ENCODE measurements at regions not wholly inside any gene's neighbourhood (a gene's known extent, or its start where the extent isn't known, plus 50 kb on each side); places are given as distances from the start of the nearest gene placed in this dataset.

DNA sequence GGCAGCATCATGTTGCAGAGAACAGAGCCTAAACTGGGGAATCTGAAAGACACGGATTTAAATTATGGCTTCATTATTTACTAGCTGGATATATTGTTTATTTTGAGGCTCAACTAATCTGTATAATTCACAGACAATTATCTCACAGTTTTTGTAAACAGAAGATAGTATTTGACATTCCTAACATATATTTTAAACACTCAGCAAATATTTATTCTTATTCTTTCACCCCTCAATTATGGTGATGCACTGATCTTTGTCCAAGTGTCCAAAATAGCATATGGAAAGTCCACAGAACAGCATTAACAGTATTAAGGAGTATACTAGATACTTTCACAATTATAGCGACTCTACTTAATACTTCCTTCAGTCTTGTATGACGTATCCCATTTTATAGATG lies 257.0 kb downstream of the ADGRG6 start:
- no peak for DNase-seq (ENCODE audit: low read depth in 1 of 2, low spot score in 1 of 2)

DNA sequence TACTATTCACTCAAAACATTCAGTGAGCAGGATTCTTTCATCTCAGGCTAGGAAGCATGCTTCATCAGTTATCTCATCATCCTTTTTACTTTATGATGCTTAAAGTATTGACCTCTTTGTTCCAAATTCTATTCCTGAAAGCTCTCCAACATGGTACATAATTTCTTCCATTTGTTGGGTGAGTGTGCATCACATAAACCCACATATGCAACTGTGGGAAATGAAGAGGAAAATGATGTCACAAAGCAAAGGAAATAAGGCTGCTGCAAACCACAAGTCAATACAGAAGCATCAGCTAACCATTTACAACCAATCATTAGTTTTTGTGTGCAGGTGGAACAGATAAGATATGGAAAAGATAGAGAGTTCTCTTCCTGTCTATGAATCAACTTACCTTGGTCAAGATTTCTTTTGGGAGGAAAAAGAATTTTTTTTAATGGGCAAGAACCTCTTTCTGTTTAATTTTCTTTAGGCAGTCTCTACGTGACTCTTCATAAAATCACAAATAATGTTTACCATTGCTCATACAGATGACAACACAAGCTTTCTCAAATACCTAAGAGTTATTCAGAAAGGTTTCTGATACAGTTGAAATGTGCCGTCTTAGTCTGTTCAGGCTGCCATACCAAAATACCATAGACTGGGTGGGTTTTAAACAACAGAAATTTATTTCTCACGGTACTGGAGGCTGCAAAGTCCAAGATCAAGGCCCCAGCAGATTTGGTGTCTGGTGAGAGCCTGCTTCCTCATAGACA lies 259.9 kb downstream of the ADGRG6 start:
- no peak for DNase-seq (ENCODE audit: low read depth in 1 of 2, low spot score in 1 of 2)

DNA sequence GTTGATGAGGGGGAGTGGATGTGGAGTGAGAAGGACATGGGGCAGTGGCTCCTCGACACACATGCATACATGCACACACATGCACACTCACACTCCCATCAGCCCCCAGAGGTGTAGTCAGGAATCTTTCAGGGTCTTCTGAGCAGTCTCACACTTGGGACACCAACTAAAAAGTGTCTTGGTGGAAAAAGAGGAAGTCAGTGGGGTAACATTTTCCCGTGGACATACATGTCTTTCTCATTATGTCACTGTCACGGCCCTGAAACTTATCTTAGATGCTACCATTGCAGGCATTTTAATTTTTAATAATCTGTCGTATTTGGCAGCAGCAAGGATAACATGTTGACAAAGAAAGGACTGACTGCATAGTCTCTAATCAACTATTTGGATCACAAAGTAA lies 261.1 kb downstream of the ADGRG6 start:
- no peak for DNase-seq (ENCODE audit: low read depth in 1 of 2, low spot score in 1 of 2)

DNA sequence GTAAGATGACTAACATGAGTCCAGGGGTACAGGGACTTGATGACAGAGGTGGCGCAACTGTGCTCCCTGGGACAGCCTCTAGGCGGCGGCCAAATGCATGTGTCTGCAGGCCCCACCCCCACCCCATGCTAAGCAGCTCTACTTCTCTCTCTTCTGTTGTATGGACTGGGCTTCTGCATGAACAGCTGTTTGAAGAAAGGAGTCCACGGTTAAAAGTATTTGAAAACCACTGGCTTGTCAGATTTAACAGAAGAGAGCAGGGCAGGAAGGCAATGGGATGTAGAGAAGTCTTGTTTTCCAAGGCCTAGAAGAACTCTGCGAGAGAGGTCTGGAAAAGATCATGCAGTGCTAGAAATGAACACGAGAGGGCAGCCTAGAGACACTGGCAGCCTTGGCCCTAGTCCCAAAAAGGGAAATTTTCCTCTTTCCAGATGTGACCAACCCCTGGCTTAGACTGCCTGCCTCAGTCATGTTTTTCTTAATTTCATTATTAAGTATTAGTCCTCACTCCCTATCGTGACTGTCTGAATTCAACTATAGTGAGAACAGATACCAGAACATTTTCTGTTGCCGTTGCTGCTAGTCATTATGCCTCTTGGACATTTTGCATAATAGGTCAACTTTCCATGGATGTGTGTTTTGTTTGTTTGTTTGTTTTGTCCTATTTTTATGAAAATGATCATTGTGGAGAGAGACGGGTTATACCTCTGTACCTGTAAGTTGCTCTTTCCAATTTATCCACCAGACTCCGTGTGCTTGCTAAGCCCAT lies 265.0 kb downstream of the ADGRG6 start:
- peak; percentile 16 to 54 for DNase-seq (ENCODE audit: low read depth in 1 of 2, low spot score in 1 of 2)

DNA sequence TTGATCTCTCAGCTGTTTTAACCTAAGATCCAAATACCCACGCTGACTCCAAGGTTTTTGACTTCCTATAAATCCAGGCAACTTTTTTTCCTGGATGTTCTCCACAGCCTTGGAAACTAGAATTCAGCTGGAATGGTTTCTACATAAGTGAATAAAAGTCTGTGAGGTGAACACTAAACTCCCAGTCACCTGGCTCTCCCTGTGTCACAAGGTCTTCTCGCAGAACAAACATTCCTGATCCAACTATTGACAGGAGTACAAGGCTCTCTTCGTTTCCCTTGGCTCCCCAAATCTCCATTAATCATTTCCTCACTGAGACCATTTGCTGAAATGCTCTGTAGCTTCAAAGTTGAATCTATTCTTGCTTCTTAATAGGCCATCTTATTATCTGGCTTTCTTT lies 265.7 kb downstream of the ADGRG6 start:
- DNase-seq (ENCODE audit: low read depth in 1 of 2, low spot score in 1 of 2), result no peak

DNA sequence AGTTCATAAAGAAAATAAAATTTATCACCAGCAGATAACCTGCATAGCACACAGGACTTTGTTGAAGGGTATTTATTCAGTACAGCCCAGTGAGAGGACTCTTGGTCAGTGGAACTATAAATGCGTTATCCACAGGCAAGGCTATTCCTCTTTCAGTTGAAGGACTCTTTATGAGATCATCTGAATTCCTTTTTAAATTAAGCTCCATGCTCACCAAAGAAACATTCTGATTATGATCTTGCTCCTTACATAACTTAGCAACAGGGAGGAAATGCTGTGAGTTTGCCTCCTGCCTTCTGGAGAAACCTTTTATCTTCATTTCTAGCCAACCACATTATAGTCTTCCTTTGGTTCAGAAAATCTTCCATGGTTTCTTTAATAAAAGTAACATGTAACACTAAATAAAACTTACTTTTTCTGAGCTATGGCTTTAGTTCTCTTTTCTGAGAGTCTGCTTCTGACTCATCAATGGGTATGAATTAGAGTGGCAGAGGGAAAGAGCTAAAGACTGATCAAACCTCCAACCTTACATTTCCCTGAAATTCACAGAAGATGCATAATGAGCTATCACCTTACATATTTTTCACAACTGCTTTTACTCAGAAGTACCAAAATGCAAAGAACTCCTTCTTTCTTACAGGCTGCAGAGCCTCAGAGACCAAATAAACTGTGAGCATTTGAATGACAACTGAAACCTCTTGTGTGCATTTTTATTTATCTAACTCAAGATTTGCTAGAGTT lies 267.2 kb downstream of the ADGRG6 start:
- no peak for DNase-seq (ENCODE audit: low read depth in 1 of 2, low spot score in 1 of 2)

DNA sequence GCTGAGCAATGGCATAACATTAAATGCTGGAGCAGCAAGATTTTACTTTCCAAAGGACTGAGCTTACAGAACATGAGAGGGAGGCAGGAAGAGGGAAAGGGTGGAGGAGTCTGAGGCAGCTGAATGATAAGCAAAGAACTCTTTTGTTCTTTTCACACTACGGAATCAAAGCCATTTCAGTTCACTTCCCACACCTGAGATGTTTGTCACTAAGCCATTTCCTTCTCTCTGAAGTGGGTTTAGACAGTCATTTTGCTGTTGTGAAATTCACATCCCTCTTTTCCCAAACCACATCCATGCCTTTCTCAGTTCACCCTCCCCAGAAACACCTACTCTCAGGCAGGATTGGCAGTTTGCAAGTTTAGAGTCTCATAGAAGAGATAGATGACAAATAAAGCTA lies 267.9 kb downstream of the ADGRG6 start:
- DNase-seq (ENCODE audit: low read depth in 1 of 2, low spot score in 1 of 2), result no peak

DNA sequence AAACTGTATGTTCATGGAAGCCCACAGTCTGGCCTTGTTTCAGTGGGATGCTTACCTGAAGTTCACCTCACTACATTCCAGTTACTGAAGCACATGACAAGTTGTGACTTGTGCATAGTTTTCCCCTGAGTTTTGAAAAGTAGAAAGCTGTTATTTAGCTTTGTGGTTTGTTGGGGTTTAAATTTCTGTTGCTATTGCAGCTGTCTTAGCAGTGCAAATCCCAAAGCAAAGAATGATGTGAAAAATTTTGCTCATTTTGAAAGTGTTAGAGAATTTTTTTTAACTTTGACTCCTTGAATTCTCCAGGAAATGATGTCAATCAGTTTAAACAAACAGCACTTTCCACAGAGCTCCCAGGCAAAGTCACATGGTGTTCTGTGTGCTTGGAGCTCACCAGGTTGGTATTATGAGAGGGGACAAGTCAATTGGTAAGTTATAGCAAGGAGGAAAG lies 268.4 kb downstream of the ADGRG6 start:
- DNase-seq (ENCODE audit: low read depth in 1 of 2, low spot score in 1 of 2), result no peak

DNA sequence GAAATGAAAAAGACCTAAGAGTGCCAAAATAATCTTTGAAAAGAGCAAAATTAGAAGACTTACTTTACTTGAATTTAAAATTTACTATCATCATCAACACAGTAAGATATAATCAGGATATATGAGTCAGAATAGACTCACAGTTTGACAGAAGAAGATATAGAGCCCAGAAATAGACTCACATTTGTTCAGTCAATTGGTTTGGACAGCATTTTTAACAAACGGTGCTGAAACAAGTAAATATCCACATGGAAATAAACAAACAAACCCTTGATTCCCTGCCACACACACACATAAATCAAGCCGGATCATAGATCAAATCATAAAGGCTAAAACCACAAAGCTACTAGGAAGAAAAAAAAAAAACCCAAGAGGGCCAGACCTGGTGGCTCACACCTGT lies 291.1 kb downstream of the ADGRG6 start:
- DNase-seq (ENCODE audit: low read depth in 1 of 2, low spot score in 1 of 2), result no peak

DNA sequence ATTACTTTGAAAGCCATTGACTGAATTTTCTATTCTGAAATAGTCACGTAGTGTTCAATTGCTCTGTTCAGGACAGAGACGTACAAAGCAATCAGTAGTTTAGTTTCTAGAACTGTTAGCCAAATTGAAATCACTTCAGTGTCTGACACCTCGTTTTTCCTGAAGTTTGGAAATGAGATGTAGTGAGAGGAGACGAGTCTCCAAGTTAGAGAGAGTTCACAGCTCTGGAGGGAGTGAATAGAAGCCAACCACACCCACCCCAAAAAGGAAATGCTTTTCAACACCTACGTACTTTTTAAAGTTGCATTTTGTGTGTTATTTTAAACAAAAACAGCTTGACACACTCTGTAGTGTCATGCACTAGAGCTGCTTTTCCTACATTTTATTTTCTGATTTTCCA lies 296.0 kb downstream of the ADGRG6 start:
- DNase-seq (ENCODE audit: low read depth in 1 of 2, low spot score in 1 of 2), result no peak

DNA sequence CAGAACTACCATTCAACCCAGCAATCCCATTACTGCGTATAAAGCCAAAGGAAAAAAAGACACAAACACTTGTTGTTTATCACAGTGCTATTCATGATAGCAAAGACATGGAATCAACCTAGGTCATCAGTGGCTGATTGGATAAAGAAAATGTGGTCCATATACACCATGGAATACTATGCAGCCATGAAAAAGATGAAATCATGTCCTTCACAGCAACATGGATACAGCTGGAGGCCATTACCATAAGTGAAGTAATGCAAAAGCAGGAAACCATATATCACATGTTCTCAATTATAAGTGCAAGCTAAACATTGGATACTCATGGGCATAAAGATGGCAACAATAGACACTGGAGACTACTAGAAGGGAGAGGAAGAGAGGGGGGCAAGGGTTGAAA lies 299.6 kb downstream of the ADGRG6 start:
- DNase-seq (ENCODE audit: low read depth in 1 of 2, low spot score in 1 of 2), result no peak

DNA sequence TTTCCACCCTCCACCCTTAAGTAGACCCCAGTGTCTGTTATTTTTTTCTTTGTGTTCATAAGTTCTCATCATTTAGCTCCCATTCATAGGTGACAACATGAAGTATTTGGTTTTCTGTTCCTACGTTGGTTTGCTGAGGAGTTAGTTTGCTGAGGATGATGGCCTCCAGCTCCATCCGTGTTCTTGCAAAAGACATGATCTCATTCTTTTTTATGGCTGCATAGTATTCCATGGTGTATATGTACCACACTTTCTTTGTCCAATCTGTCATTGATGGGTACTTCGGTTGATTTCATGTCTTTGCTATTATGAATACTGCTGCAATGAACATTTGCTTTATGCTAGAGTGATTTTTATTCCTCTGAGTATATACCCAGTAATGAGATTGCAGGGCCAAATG lies 301.2 kb downstream of the ADGRG6 start:
- DNase-seq (ENCODE audit: low read depth in 1 of 2, low spot score in 1 of 2), result no peak

DNA sequence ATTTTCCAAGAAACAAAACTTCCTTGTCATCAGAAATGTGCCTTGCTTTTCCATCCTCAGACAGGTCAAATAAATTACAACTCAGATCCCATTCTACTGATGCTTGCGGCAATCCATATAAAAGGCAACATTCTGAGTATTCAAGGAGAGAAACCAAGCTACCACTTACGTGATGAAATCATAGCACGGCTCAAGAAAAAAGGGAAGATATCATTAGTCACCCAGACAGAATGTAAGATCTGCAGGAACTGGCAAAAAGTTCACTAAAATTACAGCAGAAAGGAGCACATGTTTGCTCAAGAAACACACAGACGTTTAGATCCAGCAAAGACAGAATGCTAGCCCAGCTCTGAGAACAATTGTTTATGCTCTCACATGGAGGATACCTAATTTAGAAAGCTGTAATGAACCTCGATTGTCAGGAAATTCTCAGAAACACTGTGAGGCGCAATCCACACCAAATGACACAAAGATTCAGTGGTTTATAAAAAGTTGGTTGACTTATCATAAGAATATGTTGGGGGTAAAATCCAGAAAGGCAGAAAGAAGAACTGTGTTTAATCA lies 304.2 kb downstream of the ADGRG6 start:
- no peak for DNase-seq (ENCODE audit: low read depth in 1 of 2, low spot score in 1 of 2)

DNA sequence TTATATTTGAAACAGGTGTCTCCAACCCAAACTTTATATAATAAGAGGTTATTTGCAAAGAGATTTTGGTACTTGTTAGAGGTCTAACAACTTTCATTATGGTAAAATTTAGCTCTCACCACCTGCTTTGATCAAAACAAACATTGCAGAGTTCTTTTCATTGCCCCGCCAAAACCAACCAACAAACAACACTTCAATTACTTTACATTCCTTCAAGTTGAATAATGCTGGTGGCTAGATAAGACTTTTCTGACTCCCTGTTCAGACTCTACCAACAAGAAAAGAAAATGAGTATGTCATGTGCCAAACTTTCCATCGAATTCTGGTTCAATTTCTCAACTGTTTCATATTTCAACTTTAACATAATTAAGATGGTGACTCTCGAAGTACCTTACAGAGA lies 311.1 kb downstream of the ADGRG6 start:
- no peak for DNase-seq (ENCODE audit: low read depth in 1 of 2, low spot score in 1 of 2)

DNA sequence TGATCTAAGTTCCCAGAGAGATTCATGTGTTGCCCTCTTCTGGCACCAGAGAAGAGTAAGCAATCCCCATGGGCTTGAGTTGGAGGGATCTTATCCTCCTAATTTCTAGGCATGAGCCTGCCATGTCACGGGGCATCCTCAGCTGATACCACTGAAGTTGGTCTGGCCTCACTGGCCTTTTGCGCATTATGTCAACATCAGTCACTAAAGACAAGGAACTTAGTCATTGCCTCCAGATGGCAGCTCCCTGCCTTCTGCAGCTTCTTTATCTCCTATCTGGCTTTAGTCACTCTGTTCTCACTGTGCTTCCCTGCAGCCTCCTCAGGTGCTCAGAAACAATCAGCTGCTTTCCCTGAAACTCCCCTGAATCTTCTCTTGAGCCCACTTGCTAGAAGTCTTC lies 312.2 kb downstream of the ADGRG6 start:
- no peak for DNase-seq (ENCODE audit: low read depth in 1 of 2, low spot score in 1 of 2)

DNA sequence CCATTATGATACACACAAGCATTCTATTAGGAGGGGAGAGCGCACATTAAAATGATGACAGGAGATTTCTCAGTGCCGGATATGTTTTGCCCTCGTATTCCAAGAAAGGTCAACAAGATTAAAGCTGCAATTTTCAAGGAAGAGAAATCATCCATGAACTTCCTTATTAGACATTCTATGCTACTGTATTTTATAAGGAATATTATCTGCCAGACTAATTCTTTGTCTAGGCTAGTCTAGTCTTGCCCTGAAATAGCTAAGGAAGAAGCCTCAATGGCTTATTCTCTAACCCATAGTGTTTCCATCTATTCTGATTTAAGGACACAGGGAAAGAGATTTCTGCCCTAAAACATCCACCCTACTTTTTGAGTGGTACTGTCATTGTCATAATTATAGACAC lies 315.4 kb downstream of the ADGRG6 start:
- DNase-seq (ENCODE audit: low read depth in 1 of 2, low spot score in 1 of 2), result no peak

DNA sequence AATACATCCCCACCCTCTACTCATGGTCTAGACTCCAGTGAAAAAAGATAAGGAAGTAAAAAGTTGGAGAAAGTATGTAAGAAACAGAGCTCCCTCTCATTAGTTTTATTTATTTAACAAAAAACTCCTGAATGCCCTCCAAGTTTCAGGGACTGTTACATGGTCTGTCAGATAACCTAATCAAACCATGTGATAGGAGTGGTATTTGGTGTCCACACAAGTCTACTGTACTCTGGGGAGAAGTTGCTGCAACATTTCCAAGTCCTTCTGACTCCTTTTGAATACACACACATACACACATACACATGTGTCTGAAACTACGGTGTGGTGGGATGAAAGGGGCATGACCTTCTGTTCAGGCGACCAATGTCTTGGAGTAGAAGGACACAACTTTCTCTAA lies 320.0 kb downstream of the ADGRG6 start:
- no peak for DNase-seq (ENCODE audit: low read depth in 1 of 2, low spot score in 1 of 2)

DNA sequence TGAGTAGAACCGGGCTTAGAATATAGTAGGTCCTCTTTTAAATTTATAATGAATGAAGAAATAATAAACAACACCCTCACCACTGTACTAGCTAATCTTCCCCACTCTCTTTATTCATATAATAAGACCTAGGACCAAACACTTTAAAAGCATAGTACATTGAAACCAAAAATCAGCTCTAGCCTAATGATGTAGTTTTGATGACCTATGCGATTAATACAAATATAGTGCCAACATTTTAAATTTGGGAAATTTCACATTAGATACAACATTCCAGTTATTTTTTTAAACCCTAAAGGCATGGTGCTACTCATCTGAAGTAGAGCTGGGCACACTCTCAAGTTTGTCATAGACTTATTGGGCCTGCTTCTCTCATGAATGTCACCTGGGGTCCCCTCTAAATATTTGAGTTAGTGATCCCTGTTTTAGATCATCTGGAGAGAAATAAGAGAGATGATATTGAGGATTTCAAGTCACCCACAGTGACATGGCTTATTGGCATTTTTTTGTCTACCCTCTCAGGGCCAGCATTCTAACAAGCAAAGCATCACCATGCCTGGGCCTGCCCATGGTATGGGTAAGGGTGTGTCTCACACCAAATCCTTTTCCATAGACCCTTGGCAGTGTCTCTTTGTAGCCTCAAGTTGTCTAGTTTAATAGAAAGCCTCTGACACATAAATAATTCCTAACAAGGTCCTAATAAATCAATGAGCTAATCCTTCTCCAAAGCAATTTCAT lies 319.8 kb downstream of the HIVEP2 start:
- DNase-seq (ENCODE audit: low read depth in 1 of 2, low spot score in 1 of 2), result no peak

DNA sequence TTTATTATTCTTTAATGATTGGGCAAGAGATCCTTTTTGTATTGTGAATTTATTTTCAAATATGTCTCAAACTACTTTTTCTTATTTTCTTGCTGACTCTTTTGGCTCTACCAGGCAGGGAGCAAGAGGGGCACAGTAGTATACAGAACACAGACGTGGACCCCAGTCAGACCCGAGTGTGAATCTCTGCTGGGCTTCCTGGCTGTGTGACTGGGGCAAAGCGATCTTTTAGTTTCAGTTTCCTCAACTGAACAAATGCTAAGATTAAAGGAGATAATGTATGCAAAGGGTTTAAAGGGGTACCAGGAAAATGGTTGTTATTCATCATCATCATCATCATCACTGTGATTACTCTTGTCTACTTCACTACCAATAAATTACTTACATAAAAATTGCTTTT lies 317.5 kb downstream of the HIVEP2 start:
- DNase-seq (ENCODE audit: low read depth in 1 of 2, low spot score in 1 of 2), result no peak

DNA sequence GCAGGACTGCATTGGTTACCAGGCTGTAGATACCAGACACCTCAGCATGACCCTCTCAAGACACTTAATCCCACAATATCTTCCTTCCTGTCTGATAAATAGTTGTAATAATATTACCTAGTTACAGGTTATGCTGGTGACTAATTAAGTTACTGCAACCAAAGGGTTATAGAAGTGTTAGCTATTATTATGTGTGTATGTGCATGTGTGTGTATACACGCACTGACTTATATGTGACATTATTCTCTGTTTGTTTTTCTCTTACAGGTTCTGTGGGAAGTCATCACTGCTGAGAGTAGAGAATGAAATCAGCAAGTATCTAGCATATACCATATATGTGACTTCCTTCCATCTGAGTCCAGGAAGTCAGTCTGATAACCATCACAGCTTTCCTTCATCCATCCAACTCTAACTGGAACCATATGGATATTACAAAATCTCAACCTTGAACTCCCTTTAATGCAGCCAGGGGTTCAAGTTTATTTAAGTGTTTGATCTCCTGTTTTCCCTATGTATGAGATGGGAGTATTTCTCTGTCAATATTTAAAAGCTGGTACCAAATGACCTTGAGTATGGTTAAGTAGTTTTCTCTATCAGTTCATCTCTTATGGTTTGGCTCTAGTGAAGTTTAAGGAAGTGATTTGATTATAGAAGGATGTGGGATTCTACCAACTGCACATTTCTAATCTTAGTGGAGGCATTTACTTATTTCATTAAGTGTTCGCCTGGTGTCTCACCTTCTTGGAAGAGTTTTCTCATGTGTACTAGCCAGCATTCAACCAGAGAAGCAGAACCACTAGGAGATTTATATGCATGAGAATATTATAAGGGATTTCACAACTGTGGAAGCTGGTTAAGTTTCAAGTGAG lies 313.2 kb downstream of the HIVEP2 start:
- DNase-seq (ENCODE audit: low read depth in 1 of 2, low spot score in 1 of 2), result no peak
